ENCODE measurements at regions not wholly inside any gene's neighbourhood (a gene's known extent, or its start where the extent isn't known, plus 50 kb on each side); places are given as distances from the start of the nearest gene placed in this dataset.

- no peaks in the 10 kb centered on the region for H3K36me3 Mint-ChIP-seq (ENCODE audit: low read depth)
- intact Hi-C loops (cut with micrococcal nuclease) = no loop called here
- no peak overlapping the region for H3K27ac Mint-ChIP-seq
- H3K4me3 Mint-ChIP-seq = no peak overlapping the region
- H3K9me3 Mint-ChIP-seq = no peaks in the 10 kb centered on the region
- DNase-seq = no peak
- H3K4me1 Mint-ChIP-seq = no peaks in the 10 kb centered on the region
- no peaks in the 10 kb centered on the region for H3K27me3 Mint-ChIP-seq
These were observed 1577.9 kb downstream of the PLA2G4A start for GRCh38 chr1:188406636-188407035.

GRCh38 chr1:188420177-188420576 is 1591.4 kb downstream of the PLA2G4A start:
- no peaks in the 10 kb centered on the region for H3K4me1 Mint-ChIP-seq
- no peaks in the 10 kb centered on the region for H3K9me3 Mint-ChIP-seq

GRCh38 chr1:188423073-188423472 is 1594.3 kb downstream of the PLA2G4A start:
- H3K4me1 Mint-ChIP-seq = no peaks in the 10 kb centered on the region
- DNase-seq = no peak
- no peaks in the 10 kb centered on the region for H3K36me3 Mint-ChIP-seq (ENCODE audit: low read depth)

More at GRCh38 chr1:188420177-188420576, 1591.4 kb downstream of the PLA2G4A start:
- DNase-seq = no peak
- intact Hi-C loops (cut with micrococcal nuclease) = no loop called here
- H3K36me3 Mint-ChIP-seq (ENCODE audit: low read depth) = no peaks in the 10 kb centered on the region
- H3K27ac Mint-ChIP-seq = no peak overlapping the region
- no peaks in the 10 kb centered on the region for H3K27me3 Mint-ChIP-seq
- H3K4me3 Mint-ChIP-seq = no peak overlapping the region

GRCh38 chr1:188424176-188424575 is 1595.4 kb downstream of the PLA2G4A start:
- no peaks in the 10 kb centered on the region for H3K9me3 Mint-ChIP-seq
- H3K4me3 Mint-ChIP-seq = no peak overlapping the region
- intact Hi-C loops (cut with micrococcal nuclease) = no loop called here
- no peak for DNase-seq
- no peak overlapping the region for H3K27ac Mint-ChIP-seq
- H3K4me1 Mint-ChIP-seq = no peaks in the 10 kb centered on the region
- no peaks in the 10 kb centered on the region for H3K36me3 Mint-ChIP-seq (ENCODE audit: low read depth)
- H3K27me3 Mint-ChIP-seq = no peaks in the 10 kb centered on the region

More at GRCh38 chr1:188423073-188423472, 1594.3 kb downstream of the PLA2G4A start:
- H3K27ac Mint-ChIP-seq = no peak overlapping the region
- intact Hi-C loops (cut with micrococcal nuclease) = no loop called here
- no peaks in the 10 kb centered on the region for H3K9me3 Mint-ChIP-seq
- no peak overlapping the region for H3K4me3 Mint-ChIP-seq
- H3K27me3 Mint-ChIP-seq = no peaks in the 10 kb centered on the region

GRCh38 chr1:188425687-188426086 is 1596.9 kb downstream of the PLA2G4A start:
- Mint-ChIP-seq H3K27ac (no peak overlapping the region), H3K27me3 (no peaks in the 10 kb centered on the region), H3K4me3 (no peak overlapping the region), H3K36me3 (ENCODE audit: low read depth) (no peaks in the 10 kb centered on the region), H3K4me1 (no peaks in the 10 kb centered on the region), H3K9me3 (no peaks in the 10 kb centered on the region)
- intact Hi-C loops (cut with micrococcal nuclease) = no loop called here
- DNase-seq = no peak

GRCh38 chr1:188426561-188426960 is 1597.8 kb downstream of the PLA2G4A start:
- H3K4me3 Mint-ChIP-seq = no peak overlapping the region
- H3K9me3 Mint-ChIP-seq = no peaks in the 10 kb centered on the region
- intact Hi-C loops (cut with micrococcal nuclease) = no loop called here

GRCh38 chr1:188427642-188428041 is 1598.9 kb downstream of the PLA2G4A start:
- H3K36me3 Mint-ChIP-seq (ENCODE audit: low read depth) = no peaks in the 10 kb centered on the region
- H3K9me3 Mint-ChIP-seq = no peaks in the 10 kb centered on the region
- DNase-seq = no peak
- H3K27me3 Mint-ChIP-seq = no peaks in the 10 kb centered on the region
- no peak overlapping the region for H3K4me3 Mint-ChIP-seq
- H3K4me1 Mint-ChIP-seq = no peaks in the 10 kb centered on the region
- H3K27ac Mint-ChIP-seq = no peak overlapping the region
- intact Hi-C loops (cut with micrococcal nuclease) = no loop called here

More at GRCh38 chr1:188426561-188426960, 1597.8 kb downstream of the PLA2G4A start:
- no peaks in the 10 kb centered on the region for H3K36me3 Mint-ChIP-seq (ENCODE audit: low read depth)
- no peaks in the 10 kb centered on the region for H3K4me1 Mint-ChIP-seq
- no peaks in the 10 kb centered on the region for H3K27me3 Mint-ChIP-seq
- H3K27ac Mint-ChIP-seq = no peak overlapping the region
- no peak for DNase-seq

- H3K27ac Mint-ChIP-seq = no peak overlapping the region
- no peak for DNase-seq
- H3K36me3 Mint-ChIP-seq (ENCODE audit: low read depth) = no peaks in the 10 kb centered on the region
- intact Hi-C loops (cut with micrococcal nuclease) = no loop called here
- H3K4me3 Mint-ChIP-seq = no peak overlapping the region
- no peaks in the 10 kb centered on the region for H3K27me3 Mint-ChIP-seq
- H3K9me3 Mint-ChIP-seq = no peaks in the 10 kb centered on the region
- no peaks in the 10 kb centered on the region for H3K4me1 Mint-ChIP-seq
These were observed 1600.6 kb downstream of the PLA2G4A start for GRCh38 chr1:188429386-188429785.

- no peaks in the 10 kb centered on the region for H3K9me3 Mint-ChIP-seq
- no peak for DNase-seq
- no peaks in the 10 kb centered on the region for H3K36me3 Mint-ChIP-seq (ENCODE audit: low read depth)
- intact Hi-C loops (cut with micrococcal nuclease) = no loop called here
- H3K27ac Mint-ChIP-seq = no peak overlapping the region
- no peak overlapping the region for H3K4me3 Mint-ChIP-seq
- H3K4me1 Mint-ChIP-seq = no peaks in the 10 kb centered on the region
- no peaks in the 10 kb centered on the region for H3K27me3 Mint-ChIP-seq
These were observed 1603.7 kb downstream of the PLA2G4A start for GRCh38 chr1:188432427-188432826.

- no peak overlapping the region for H3K4me3 Mint-ChIP-seq
- no peaks in the 10 kb centered on the region for H3K4me1 Mint-ChIP-seq
- DNase-seq = no peak
- no peaks in the 10 kb centered on the region for H3K36me3 Mint-ChIP-seq (ENCODE audit: low read depth)
- intact Hi-C loops (cut with micrococcal nuclease) = no loop called here
- no peak overlapping the region for H3K27ac Mint-ChIP-seq
- no peaks in the 10 kb centered on the region for H3K27me3 Mint-ChIP-seq
- H3K9me3 Mint-ChIP-seq = no peaks in the 10 kb centered on the region
These were observed 1604.7 kb downstream of the PLA2G4A start for GRCh38 chr1:188433425-188433824.

- no peak for DNase-seq
- intact Hi-C loops (cut with micrococcal nuclease) = no loop called here
- Mint-ChIP-seq H3K36me3 (ENCODE audit: low read depth) (no peaks in the 10 kb centered on the region), H3K27ac (no peak overlapping the region), H3K9me3 (no peaks in the 10 kb centered on the region), H3K4me3 (no peak overlapping the region), H3K4me1 (no peaks in the 10 kb centered on the region), H3K27me3 (no peaks in the 10 kb centered on the region)
These were observed 1615.8 kb downstream of the PLA2G4A start for GRCh38 chr1:188444526-188444925.

- Mint-ChIP-seq H3K4me3 (no peak overlapping the region), H3K4me1 (no peaks in the 10 kb centered on the region), H3K27ac (no peak overlapping the region), H3K27me3 (no peaks in the 10 kb centered on the region), H3K9me3 (peaks cover under 1% of the 10 kb centered on the region), H3K36me3 (ENCODE audit: low read depth) (no peaks in the 10 kb centered on the region)
- no peak for DNase-seq
- intact Hi-C loops (cut with micrococcal nuclease) = no loop called here
These were observed 1634.1 kb downstream of the PLA2G4A start for GRCh38 chr1:188462837-188463236.

- intact Hi-C loops (cut with micrococcal nuclease) = no loop called here
- no peak overlapping the region for H3K27ac Mint-ChIP-seq
- H3K4me1 Mint-ChIP-seq = no peaks in the 10 kb centered on the region
- no peak overlapping the region for H3K4me3 Mint-ChIP-seq
- no peak for DNase-seq
- no peaks in the 10 kb centered on the region for H3K27me3 Mint-ChIP-seq
- H3K36me3 Mint-ChIP-seq (ENCODE audit: low read depth) = no peaks in the 10 kb centered on the region
- H3K9me3 Mint-ChIP-seq = no peaks in the 10 kb centered on the region
These were observed 1635.2 kb downstream of the PLA2G4A start for GRCh38 chr1:188463919-188464318.

GRCh38 chr1:188466539-188466938 is 1637.8 kb downstream of the PLA2G4A start:
- H3K36me3 Mint-ChIP-seq (ENCODE audit: low read depth) = no peaks in the 10 kb centered on the region
- no peaks in the 10 kb centered on the region for H3K27me3 Mint-ChIP-seq
- no peaks in the 10 kb centered on the region for H3K4me1 Mint-ChIP-seq
- no peaks in the 10 kb centered on the region for H3K9me3 Mint-ChIP-seq
- no peak for DNase-seq
- no peak overlapping the region for H3K4me3 Mint-ChIP-seq
- no peak overlapping the region for H3K27ac Mint-ChIP-seq
- intact Hi-C loops (cut with micrococcal nuclease) = no loop called here

- H3K27ac Mint-ChIP-seq = no peak overlapping the region
- H3K4me3 Mint-ChIP-seq = no peak overlapping the region
- no peaks in the 10 kb centered on the region for H3K36me3 Mint-ChIP-seq (ENCODE audit: low read depth)
- no peaks in the 10 kb centered on the region for H3K4me1 Mint-ChIP-seq
- intact Hi-C loops (cut with micrococcal nuclease) = no loop called here
- no peaks in the 10 kb centered on the region for H3K9me3 Mint-ChIP-seq
- H3K27me3 Mint-ChIP-seq = no peaks in the 10 kb centered on the region
- DNase-seq = no peak
These were observed 1647.9 kb downstream of the PLA2G4A start for GRCh38 chr1:188476606-188477005.
